ENCODE measurements at regions not wholly inside any gene's neighbourhood (a gene's known extent, or its start where the extent isn't known, plus 50 kb on each side); places are given as distances from the start of the nearest gene placed in this dataset.

DNA sequence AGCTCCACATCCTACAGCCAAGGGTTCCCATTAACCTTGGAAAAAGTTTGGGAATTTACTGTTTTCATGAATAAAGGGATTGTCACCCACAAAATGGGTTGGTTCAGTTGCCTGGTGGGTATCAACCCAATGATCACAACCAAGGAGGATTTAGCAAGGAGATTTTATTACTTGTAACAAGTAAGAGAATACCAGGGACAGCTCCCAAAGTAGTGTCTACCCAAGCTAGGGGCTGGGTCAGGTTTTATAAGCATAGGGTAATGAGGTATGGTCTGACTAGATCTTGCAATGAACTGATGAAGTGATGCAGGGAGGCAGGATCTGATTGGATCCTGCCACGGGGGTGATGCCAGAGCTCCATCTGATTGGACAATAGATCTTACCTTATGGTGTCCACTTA is 681.8 kb downstream of the SLC4A3 start:
- Histone ChIP-seq H3K9me3 (ENCODE audit: control insufficient read depth, insufficient read depth, low read depth, low read length) (no peaks in the 10 kb centered on the region), H3K4me3 (ENCODE audit: low read depth, low read length) (no peak overlapping the region), H3K4me1 (ENCODE audit: control insufficient read depth, insufficient read depth, low read length) (no peaks in the 10 kb centered on the region), H3K36me3 (ENCODE audit: control insufficient read depth in 2 of 2, insufficient read depth in 1 of 2, low read length in 2 of 2) (no peaks in the 10 kb centered on the region), H3K27ac (ENCODE audit: extremely low read depth, low read depth, low read length) (no peak overlapping the region)
- ChIA-PET POLR2A (interaction anchor here (0.6 kb wide), 1 partner anchor 91 kb away, joined by 7 read pairs; no protein-coding TSS in a partner anchor), CTCF (no interaction called here)
- TF ChIP-seq FEZF1 (tag by site-specific recombination; IDR thresholded peaks at IDR 0.05) (no peak), ZNF843 (tag by site-specific recombination; IDR thresholded peaks at IDR 0.05) (no peak)
- TF ChIP-seq, protein P1, sequence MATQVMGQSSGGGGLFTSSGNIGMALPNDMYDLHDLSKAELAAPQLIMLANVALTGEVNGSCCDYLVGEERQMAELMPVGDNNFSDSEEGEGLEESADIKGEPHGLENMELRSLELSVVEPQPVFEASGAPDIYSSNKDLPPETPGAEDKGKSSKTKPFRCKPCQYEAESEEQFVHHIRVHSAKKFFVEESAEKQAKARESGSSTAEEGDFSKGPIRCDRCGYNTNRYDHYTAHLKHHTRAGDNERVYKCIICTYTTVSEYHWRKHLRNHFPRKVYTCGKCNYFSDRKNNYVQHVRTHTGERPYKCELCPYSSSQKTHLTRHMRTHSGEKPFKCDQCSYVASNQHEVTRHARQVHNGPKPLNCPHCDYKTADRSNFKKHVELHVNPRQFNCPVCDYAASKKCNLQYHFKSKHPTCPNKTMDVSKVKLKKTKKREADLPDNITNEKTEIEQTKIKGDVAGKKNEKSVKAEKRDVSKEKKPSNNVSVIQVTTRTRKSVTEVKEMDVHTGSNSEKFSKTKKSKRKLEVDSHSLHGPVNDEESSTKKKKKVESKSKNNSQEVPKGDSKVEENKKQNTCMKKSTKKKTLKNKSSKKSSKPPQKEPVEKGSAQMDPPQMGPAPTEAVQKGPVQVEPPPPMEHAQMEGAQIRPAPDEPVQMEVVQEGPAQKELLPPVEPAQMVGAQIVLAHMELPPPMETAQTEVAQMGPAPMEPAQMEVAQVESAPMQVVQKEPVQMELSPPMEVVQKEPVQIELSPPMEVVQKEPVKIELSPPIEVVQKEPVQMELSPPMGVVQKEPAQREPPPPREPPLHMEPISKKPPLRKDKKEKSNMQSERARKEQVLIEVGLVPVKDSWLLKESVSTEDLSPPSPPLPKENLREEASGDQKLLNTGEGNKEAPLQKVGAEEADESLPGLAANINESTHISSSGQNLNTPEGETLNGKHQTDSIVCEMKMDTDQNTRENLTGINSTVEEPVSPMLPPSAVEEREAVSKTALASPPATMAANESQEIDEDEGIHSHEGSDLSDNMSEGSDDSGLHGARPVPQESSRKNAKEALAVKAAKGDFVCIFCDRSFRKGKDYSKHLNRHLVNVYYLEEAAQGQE (tag by site-specific recombination; IDR thresholded peaks at IDR 0.05) = peak; percentile 60
- TF ChIP-seq, protein P2, sequence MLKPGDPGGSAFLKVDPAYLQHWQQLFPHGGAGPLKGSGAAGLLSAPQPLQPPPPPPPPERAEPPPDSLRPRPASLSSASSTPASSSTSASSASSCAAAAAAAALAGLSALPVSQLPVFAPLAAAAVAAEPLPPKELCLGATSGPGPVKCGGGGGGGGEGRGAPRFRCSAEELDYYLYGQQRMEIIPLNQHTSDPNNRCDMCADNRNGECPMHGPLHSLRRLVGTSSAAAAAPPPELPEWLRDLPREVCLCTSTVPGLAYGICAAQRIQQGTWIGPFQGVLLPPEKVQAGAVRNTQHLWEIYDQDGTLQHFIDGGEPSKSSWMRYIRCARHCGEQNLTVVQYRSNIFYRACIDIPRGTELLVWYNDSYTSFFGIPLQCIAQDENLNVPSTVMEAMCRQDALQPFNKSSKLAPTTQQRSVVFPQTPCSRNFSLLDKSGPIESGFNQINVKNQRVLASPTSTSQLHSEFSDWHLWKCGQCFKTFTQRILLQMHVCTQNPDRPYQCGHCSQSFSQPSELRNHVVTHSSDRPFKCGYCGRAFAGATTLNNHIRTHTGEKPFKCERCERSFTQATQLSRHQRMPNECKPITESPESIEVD (tag by site-specific recombination; IDR thresholded peaks at IDR 0.05) = no peak

DNA sequence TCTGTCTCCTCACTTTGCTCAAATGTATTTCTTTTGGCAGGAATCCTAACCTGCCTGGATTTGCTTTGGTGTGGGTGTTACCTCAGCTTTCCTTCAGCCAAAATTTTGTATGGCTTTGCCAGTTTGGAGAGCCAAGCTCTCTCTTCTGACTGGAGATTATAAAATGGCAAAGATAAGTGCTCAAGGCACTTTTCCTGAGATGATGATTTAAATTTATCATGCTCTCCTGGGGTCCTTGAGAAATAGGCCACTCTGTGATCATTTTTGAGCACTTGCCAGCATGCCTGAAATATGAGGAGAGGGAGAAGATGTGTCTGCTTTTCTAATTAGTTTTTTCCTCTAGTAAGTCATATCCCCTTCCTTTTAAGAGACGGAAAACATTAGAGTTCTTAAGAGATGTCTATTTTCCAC is 683.0 kb downstream of the SLC4A3 start:
- H3K27ac ChIP-seq (ENCODE audit: extremely low read depth, low read depth, low read length) = no peak overlapping the region
- H3K4me3 ChIP-seq (ENCODE audit: low read depth, low read length) = no peak overlapping the region
- CTCF ChIA-PET = interaction anchor here (0.7 kb wide), 1 partner anchor 119 kb away, joined by 3 read pairs; no protein-coding TSS in a partner anchor
- TF ChIP-seq SETDB1 (IDR thresholded peaks at IDR 0.05; ENCODE audit: insufficient read length, low read length) = no peak
- 0 out of 2 replicates have a peak, but pooled peaks have one; percentile 24 for TF ChIP-seq ZBTB17 (tag by site-specific recombination; IDR thresholded peaks at IDR 0.05)
- TF ChIP-seq GLIS1 (tag by site-specific recombination; IDR thresholded peaks at IDR 0.05) = peak; percentile 67
- no peak for TF ChIP-seq ZNF23 (tag by site-specific recombination; IDR thresholded peaks at IDR 0.05; ENCODE audit: borderline replicate concordance)
- 0 out of 2 replicates have a peak, but pooled peaks have one; percentile 33 for TF ChIP-seq ZNF335 (tag by site-specific recombination; conservative IDR thresholded peaks at IDR 0.05)
- no peaks in the 10 kb centered on the region for H3K4me1 ChIP-seq (ENCODE audit: control insufficient read depth, insufficient read depth, low read length)
- H3K9me3 ChIP-seq (ENCODE audit: control insufficient read depth, insufficient read depth, low read depth, low read length) = no peaks in the 10 kb centered on the region
- POLR2A ChIA-PET = no interaction called here
- no peaks in the 10 kb centered on the region for H3K36me3 ChIP-seq (ENCODE audit: control insufficient read depth in 2 of 2, insufficient read depth in 1 of 2, low read length in 2 of 2)

DNA sequence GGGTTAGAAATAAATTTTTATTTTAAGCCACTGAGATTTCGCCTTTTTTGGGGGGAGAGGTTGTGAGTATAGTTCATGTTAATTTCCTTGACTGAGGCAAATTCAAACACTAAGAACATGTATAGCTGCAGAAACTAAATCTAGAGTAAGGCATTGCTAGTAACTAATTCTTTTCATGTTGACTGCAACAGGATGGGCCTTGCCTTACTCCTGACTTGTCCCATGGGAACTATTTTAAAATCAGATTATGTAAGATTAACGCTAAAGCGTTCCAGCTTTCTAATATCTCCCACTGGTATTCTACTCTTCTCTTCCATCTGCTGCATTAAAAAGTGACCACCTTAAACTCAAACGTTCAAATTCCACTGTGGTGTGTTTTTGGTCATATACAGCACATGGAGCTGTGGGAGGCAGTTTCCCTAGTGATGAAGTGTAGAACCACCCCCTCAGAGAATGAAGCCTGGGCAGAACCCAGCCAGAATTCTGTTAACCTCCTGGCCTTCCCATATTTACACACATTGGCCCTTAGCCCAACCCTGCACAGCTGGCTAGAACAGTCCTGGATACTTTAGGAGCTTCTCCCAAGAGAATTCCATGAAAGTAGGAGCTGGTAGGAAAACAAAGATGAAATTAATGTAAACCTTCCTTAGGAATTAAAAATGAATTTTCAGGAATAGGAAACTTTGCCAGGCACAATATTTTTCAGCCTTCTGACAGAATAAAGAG is 687.8 kb downstream of the SLC4A3 start:
- TF ChIP-seq, protein P3, sequence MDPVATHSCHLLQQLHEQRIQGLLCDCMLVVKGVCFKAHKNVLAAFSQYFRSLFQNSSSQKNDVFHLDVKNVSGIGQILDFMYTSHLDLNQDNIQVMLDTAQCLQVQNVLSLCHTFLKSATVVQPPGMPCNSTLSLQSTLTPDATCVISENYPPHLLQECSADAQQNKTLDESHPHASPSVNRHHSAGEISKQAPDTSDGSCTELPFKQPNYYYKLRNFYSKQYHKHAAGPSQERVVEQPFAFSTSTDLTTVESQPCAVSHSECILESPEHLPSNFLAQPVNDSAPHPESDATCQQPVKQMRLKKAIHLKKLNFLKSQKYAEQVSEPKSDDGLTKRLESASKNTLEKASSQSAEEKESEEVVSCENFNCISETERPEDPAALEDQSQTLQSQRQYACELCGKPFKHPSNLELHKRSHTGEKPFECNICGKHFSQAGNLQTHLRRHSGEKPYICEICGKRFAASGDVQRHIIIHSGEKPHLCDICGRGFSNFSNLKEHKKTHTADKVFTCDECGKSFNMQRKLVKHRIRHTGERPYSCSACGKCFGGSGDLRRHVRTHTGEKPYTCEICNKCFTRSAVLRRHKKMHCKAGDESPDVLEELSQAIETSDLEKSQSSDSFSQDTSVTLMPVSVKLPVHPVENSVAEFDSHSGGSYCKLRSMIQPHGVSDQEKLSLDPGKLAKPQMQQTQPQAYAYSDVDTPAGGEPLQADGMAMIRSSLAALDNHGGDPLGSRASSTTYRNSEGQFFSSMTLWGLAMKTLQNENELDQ (tag by site-specific recombination; IDR thresholded peaks at IDR 0.05; ENCODE audit: low read depth) = no peak
- no peak for TF ChIP-seq ZNF19 (tag by site-specific recombination; IDR thresholded peaks at IDR 0.05; ENCODE audit: low read depth)
- TF ChIP-seq BCL11B (tag by site-specific recombination; IDR thresholded peaks at IDR 0.05; ENCODE audit: low read depth) = no peak
- TF ChIP-seq ZNF561 (tag by site-specific recombination; IDR thresholded peaks at IDR 0.05; ENCODE audit: borderline replicate concordance) = no peak
- TF ChIP-seq ZNF707 (tag by site-specific recombination; IDR thresholded peaks at IDR 0.05) = no peak
- H3K4me1 ChIP-seq (ENCODE audit: control insufficient read depth, insufficient read depth, low read length) = no peaks in the 10 kb centered on the region
- H3K27ac ChIP-seq (ENCODE audit: extremely low read depth, low read depth, low read length) = no peak overlapping the region
- no peak overlapping the region for H3K4me3 ChIP-seq (ENCODE audit: low read depth, low read length)
- no peaks in the 10 kb centered on the region for H3K9me3 ChIP-seq (ENCODE audit: control insufficient read depth, insufficient read depth, low read depth, low read length)
- ChIA-PET CTCF (no interaction called here), POLR2A (no interaction called here)
- H3K36me3 ChIP-seq (ENCODE audit: control insufficient read depth in 2 of 2, insufficient read depth in 1 of 2, low read length in 2 of 2) = no peaks in the 10 kb centered on the region
